ENCODE measurements at regions not wholly inside any gene's neighbourhood (a gene's known extent, or its start where the extent isn't known, plus 50 kb on each side); places are given as distances from the start of the nearest gene placed in this dataset.
A peak's percentile ranks its signal among the peaks of the same experiment; 100 is the strongest.
"Not testable (repeated sequence)": the region's sequence is repeated elsewhere in the genome, so short reads cannot be mapped to it uniquely, and the experiment has no call there.

GRCh38 chr6:153984811-153985210 lies 54.2 kb upstream of the OPRM1 start:
- no peak for DNase-seq

DNA sequence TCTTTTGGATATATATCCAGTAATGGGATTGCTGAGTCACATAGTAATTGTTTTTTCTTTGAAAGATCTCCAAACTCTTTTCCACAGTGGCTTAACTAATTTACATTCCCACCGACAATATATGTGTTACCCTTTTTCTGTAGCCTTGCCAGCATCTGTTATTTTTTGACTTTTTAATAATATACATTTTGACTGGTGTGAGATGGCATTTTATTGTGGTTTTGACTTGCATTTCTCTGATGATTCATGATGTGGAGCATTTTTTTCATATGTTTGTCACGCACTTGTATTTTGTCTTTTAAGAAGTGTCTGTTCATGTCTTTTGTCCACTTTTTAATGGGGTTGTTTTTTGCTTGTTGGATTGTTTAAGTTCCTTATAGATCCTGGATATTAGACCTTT lies 58.9 kb upstream of the OPRM1 start:
- DNase-seq, result no peak

DNA sequence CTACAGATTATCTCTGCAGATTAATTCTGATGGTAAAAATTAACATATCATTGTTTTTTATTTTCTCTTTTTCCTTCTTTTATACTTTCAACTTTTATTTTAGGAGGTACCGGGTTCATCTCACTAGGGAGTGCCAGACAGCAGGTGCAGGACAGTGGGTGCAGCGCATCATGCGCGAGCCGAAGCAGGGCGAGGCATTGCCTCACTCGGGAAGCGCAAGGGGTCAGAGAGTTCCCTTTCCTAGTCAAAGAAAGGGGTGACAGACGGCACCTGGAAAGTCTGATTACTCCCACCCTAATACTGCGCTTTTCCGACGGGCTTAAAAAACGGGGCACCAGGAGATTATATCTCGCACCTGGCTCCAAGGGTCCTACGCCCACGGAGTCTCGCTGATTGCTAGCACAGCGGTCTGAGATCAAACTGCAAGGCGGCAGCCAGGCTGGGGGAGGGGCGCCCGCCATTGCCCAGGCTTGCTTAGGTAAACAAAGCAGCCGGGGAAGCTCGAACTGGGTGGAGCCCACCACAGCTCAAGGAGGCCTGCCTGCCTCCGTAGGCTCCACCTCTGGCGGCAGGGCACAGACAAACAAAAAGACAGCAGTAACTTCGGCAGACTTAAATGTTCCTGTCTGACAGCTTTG lies 60.0 kb upstream of the OPRM1 start:
- DNase-seq, result not testable (repeated sequence)

GRCh38 chr6:153976921-153977693 lies 61.9 kb upstream of the OPRM1 start:
- no peak for DNase-seq

- DNase-seq, result no peak
These were observed 73.0 kb upstream of the OPRM1 start for GRCh38 chr6:153966001-153966400.

DNA sequence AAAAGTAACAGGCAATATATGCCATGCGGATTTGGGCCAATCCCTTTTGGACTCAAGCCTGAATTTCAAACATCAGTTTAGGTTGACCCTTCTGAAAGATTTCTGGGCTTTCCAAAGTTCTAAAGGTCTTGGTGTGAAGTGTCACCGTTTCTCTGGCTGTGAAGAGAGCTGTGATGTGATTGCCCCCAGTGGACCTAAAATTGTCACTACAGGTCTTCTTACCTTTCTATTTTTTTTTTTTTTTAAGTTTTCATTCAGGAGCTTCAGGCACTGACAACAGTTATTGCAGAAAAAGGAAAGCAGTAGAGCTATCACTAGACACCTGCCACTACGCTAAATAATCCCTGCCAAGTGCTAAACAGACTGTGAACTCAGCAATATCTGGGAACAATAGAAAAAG lies 75.7 kb upstream of the OPRM1 start:
- DNase-seq, result no peak

DNA sequence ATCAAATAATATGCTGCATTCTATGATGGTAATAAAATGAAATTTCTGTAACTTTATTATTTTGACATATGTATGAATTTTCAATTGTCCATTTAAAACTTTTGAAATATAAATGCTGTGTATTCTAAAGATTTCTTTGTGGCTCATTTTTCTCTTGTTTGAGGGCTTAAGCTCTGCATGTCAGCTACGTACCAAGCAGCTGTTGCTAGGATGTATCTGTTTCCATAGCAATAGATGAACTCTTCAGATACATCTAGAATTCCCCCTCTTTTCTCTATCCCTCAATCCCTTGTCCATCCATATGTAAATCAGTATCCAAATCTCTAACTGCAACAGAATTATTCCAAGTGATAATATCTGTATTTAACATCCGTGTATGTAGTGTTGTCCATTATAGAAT lies 76.5 kb upstream of the OPRM1 start:
- DNase-seq, result no peak

DNA sequence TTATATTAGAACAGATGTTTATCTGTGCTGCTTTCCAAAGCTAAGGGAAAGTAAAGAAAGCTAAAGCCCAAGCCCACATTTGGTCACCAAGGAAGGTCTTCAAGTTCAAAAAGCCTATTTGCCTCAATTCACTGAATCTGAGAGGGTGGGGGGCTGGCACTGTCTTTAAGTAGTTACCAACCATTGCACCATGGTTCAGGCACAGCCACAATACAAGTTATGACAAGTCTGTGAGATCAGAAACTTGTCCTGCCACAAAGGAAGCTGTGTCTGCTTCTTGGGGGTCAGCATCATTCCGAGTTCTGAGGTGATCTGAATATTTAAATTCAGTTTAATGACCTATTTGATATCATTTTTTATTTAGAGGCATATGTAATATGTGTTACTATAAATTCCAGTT lies 78.3 kb upstream of the OPRM1 start:
- DNase-seq, result no peak

DNA sequence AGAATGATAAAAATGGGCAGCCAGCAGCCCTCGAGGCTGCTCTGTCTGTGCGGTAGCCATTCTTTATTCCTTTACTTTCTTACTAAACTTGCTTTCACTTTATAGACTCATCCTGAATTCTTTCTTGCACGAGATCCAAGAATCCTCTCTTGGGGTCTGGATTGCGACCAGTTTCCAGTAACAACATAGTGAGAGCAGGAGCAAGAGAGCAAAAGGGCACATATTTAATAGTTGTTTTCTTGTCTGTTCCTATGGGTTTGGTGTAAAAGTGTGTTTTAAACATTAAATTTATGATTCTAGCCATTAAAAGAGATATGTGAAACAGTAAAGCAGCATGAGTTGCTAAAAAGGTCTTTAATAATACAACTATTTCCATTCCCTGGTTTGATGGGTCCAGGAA lies 78.8 kb upstream of the OPRM1 start:
- DNase-seq, result no peak

- no peak for DNase-seq
These were observed 79.8 kb upstream of the OPRM1 start for GRCh38 chr6:153959276-153959675.

DNA sequence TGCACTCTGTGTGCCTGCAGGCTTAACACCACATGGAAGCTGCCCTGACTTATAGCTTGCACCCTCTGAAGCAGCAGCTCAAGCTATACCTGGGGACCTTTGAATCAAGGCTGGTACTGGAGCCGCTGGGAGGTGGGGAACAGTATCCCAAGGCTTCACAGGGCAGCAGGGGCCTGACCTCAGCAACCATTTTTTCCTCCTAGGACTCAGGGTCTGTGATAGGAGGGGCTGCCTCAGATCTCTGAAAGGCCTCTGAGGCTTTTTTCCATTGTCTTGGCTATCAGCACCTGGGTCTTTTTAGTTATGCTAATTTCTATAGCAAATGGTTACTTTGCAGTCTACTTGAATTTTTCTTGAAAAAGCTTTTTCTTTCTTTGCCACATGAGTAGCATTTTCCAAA lies 80.2 kb upstream of the OPRM1 start:
- no peak for DNase-seq

- DNase-seq, result no peak
These were observed 81.6 kb upstream of the OPRM1 start for GRCh38 chr6:153957394-153957793.

GRCh38 chr6:153956808-153957207 lies 82.2 kb upstream of the OPRM1 start:
- DNase-seq, result no peak

GRCh38 chr6:153949616-153950015 lies 89.4 kb upstream of the OPRM1 start:
- no peak for DNase-seq

- peak in 1 of 2 donors; percentile 14 for DNase-seq
These were observed 91.1 kb upstream of the OPRM1 start for GRCh38 chr6:153947808-153948447.

DNA sequence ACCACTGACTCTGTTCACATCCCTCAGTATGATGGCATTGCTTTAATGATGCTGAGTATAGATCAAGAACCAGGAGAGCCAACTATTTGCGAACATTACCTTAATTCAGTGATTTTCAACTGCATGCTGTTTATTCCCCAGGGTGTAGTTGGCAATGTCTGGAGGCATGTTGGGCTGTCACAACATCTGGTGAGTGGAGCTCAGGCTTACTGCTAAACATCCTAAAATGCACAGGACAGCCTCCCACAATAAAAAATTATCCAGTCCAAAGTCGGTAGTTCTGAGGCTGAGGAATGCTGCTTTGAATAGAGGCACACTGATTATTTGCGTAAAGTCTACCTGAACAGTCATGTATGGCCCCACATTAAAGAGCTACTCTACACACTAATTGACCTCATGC lies 94.8 kb upstream of the OPRM1 start:
- DNase-seq, result no peak

DNA sequence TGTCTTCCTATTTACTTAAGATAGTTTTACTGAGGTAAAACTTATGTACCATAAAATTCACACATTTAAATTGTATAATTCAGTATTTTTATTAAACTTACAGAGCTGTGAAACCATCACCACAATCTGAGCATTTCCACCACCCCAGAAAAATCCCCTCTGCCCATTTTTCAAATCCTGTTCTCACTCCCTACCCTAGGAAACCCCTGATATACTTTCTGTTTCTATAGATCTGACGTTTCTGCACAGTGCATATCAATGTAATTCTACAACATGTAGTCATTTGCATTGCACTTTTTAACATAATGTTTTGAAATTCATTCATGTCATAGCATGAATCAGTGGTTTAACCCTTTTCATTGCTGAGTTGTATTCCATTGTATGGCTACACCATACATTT lies 96.7 kb upstream of the OPRM1 start:
- DNase-seq, result no peak

GRCh38 chr6:153941768-153942167 lies 97.3 kb upstream of the OPRM1 start:
- no peak for DNase-seq

DNA sequence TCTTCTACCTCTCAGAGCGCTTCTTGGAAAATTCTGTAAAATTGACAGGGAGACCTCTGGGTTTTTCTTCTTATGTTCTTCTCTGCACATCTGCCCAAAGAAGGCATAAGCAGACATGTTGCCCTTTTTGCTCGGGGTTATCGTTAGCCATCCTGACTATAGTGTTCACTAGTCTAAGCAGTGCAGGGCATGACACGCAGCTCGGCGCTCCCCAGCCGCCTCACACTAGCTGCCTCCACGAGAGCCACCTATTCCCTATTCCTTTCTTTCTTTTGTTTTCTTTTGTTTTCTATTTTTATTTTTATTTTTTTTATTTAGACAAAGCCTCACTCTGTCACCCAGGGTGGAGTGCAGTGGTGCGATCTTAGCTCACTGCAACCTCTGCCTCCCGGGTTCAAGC lies 100.2 kb upstream of the OPRM1 start:
- no peak for DNase-seq

DNA sequence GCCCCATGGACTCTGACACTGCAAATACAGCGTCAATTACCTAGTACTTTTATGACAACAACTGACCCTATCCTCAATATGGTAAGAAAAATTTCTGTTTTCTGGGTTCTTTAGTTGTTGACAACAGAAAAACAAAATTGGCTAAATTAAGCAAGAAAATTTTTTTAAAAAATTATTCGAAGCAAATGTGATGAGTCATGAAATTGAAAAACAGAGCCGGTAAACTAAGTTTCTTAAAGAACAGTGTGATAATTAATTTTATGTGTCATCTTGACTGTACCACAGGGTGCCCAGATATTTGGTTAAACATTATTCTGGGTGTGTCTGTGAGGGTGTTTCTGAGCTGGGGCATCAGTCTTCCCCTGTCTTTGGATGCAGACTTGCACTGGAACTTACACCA lies 107.6 kb upstream of the OPRM1 start:
- no peak for DNase-seq

DNA sequence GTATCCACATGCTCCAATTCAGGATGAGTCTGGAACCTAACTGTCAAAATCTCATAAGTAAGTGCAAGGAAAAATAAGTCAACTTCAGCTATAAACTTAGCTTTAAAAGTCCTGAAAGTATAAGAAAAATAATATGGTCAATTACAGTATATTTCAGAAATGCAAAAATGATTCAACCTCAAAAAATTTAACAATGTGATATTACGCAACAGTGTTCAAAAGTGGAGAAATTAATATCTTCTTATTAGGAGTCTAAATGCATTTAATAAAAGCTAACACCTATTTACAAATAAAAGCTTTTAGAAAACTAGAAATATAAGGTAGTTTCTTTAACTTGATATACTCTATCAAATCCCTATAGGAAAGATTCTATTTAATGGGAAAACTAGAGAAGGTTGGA lies 111.2 kb upstream of the OPRM1 start:
- DNase-seq, result no peak

- DNase-seq, result no peak
These were observed 140.5 kb upstream of the OPRM1 start for GRCh38 chr6:153898360-153899059.

DNA sequence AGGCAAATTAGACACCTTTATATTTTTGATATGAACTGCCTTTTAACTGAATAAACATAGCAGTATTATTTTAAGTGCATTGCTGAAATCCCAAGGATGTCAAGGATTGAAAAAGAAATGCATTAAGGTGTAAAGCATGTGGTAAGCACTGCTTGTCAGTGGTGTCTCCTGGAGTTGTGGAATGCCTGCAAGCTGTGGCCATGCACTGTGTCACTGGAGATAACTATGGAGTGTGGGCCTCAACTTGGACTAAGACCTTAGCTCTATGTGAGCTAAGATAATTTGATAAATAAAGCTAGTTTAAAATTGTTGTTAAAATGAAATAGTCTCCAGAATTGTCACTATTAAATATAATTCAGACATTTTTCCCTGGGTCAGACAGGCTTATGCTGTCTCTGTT lies 156.6 kb upstream of the OPRM1 start:
- DNase-seq, result no peak

DNA sequence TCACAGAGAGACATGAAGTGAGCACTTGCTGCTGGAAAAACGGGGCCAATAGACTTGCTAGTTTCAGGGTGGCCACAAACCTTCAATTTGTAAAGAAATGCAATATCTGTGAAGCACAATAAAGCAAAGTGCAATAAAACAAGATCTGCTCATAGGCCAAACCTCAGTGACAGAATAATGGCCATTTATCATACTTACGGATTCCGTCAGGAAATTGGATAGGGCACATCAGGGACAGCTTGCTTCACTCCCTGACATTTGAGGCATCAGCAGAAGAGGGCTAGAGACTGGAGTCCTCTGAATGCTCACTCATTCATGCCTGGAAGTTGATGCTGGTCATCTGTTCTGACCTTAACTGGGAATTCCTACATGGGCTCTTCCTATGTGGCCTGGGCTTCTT lies 165.5 kb upstream of the OPRM1 start:
- DNase-seq, result no peak

Data from hippocampal formation (tissue), 2 donors.